ENCODE measurements at regions not wholly inside any gene's neighbourhood (a gene's known extent, or its start where the extent isn't known, plus 50 kb on each side); places are given as distances from the start of the nearest gene placed in this dataset.
"Not testable (repeated sequence)": the region's sequence is repeated elsewhere in the genome, so short reads cannot be mapped to it uniquely, and the experiment has no call there.

GRCh38 chr10:4243651-4244050 is 458.6 kb upstream of the KLF6 start:
- peak; percentile 100 for DNase-seq (ENCODE audit: low read depth)
- peak overlapping the region; percentile 33 for H3K4me3 ChIP-seq (ENCODE audit: low read depth, low read length)
- TF ChIP-seq CTCF (conservative IDR thresholded peaks at IDR 0.05; ENCODE audit: low read depth, low read length) = no peak

GRCh38 chr10:4243169-4243568 is 458.2 kb upstream of the KLF6 start:
- no peak for TF ChIP-seq CTCF (conservative IDR thresholded peaks at IDR 0.05; ENCODE audit: low read depth, low read length)
- H3K4me3 ChIP-seq (ENCODE audit: low read depth, low read length) = peak overlapping the region; percentile 33
- DNase-seq (ENCODE audit: low read depth) = no peak

GRCh38 chr10:4242561-4243035 is 457.6 kb upstream of the KLF6 start:
- TF ChIP-seq CTCF (conservative IDR thresholded peaks at IDR 0.05; ENCODE audit: low read depth, low read length) = no peak
- peak; percentile 96 for DNase-seq (ENCODE audit: low read depth)
- H3K4me3 ChIP-seq (ENCODE audit: low read depth, low read length) = peak overlapping the region; percentile 15

DNA sequence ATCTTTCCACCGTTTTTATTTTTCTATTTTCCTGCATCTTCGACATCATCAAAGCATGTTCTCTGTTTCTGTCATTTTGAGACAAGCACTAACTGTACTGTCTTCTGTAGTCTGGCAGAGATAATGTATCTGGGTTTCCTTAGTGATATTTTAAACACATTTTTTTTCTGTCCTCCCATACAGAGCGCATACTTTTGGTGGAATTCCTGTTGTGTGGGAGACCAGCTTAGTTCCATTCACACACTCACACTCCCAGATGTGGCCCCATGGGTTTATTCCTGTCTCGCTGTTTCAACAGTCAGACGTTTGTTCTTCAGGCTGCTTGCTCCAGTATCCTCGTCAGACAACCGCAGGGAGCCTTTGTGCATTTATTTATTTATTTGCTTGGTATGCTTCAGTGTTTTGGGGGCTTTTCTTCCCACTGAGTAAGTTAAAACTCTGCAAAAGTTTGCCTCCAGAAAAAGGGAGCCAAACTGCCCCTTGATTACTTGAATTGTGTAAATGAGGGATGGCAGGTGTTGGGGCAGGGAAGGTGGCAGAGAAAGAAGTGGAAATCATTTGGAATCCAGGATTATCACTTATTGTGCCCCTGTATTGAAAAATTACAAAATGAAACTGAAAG is 456.8 kb upstream of the KLF6 start:
- TF ChIP-seq CTCF (conservative IDR thresholded peaks at IDR 0.05; ENCODE audit: low read depth, low read length) = no peak
- peak overlapping the region; percentile 32 for H3K4me3 ChIP-seq (ENCODE audit: low read depth, low read length)
- DNase-seq (ENCODE audit: low read depth) = peak; percentile 100

GRCh38 chr10:4240608-4241197 is 455.7 kb upstream of the KLF6 start:
- peak; percentile 81 for DNase-seq (ENCODE audit: low read depth)
- TF ChIP-seq CTCF (conservative IDR thresholded peaks at IDR 0.05; ENCODE audit: low read depth, low read length) = no peak
- H3K4me3 ChIP-seq (ENCODE audit: low read depth, low read length) = no peak overlapping the region

DNA sequence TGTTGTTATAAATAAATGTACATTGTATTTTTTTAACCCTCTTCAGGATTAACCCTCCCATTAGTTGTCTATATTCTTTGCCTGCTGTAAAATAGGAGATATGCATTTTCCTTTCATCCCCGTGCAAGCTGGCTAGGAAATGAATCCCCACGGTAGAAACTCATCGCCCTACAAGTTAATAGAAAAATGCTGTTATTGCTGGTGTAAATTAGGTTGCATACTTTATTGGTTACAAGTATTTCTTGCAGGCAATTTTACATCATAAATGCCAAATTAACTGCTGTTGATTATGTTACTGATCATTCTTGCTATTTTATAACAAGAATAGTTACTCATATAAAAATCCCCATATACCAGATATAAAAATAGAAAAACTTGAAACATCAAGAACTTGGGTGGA is 454.2 kb upstream of the KLF6 start:
- DNase-seq (ENCODE audit: low read depth) = no peak
- TF ChIP-seq CTCF (conservative IDR thresholded peaks at IDR 0.05; ENCODE audit: low read depth, low read length) = no peak
- no peak overlapping the region for H3K4me3 ChIP-seq (ENCODE audit: low read depth, low read length)

DNA sequence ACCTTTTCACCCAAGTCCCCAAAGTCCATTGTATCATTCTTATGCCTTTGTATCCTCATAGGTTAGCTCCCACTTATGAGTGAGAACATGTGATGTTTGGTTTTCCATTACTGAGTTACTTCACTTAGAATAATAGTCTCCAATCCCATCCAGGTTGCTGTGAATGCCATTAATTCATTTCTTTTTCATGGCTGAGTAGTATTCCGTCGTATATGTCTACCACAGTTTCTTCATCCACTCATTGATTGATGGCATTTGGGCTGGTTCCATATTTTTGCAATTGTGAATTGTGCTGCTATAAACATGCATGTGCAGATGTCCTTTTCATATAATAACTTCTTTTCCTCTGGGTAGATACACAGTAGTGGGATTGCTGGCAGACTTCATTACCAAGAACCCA is 451.9 kb upstream of the KLF6 start:
- not testable (repeated sequence) for H3K4me3 ChIP-seq (ENCODE audit: low read depth, low read length); DNase-seq (ENCODE audit: low read depth)
